ENCODE measurements at regions not wholly inside any gene's neighbourhood (a gene's known extent, or its start where the extent isn't known, plus 50 kb on each side); places are given as distances from the start of the nearest gene placed in this dataset.
"Not testable (repeated sequence)": the region's sequence is repeated elsewhere in the genome, so short reads cannot be mapped to it uniquely, and the experiment has no call there.

DNA sequence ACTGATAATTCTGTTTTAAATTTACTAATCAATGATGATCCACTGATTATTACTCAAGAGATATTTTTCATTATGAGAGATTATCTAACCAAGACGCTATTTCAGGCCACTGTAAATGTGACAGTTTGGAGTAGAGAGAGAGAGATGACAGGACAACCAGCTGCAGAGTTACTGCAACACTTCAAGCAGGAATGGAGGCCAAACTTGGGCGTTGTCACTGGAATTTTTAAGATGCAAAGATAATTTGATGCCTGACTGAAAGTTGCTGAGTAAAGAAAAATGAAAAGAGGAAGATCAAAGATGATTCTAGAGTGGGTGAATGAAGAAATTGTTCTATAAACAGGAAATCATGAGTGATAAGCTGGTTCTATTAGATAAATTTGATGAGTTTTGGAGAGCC, 1302.1 kb upstream of the TMEFF2 start:
- DNase-seq (ENCODE audit: low read depth in 3 of 3): no peak

DNA sequence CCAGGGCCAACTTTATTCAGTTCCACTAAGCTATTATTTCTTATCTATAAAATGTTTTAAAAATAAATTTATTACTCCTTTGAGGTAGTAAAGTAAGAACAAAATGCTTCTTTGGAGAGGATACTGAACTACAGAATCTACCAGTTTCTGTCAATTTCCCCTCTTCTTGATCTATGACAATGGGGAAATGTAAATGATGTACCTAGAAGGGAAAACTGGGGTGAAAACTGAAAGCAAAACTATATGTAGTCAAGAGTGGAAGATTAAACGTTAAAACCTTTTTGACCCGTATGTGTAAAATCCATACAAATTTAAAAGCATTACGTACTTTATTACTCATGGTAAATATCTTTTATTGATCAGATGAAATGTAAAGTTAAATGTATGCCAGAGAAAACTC, 1287.8 kb upstream of the TMEFF2 start:
- no peak for DNase-seq (ENCODE audit: low read depth in 3 of 3)

DNA sequence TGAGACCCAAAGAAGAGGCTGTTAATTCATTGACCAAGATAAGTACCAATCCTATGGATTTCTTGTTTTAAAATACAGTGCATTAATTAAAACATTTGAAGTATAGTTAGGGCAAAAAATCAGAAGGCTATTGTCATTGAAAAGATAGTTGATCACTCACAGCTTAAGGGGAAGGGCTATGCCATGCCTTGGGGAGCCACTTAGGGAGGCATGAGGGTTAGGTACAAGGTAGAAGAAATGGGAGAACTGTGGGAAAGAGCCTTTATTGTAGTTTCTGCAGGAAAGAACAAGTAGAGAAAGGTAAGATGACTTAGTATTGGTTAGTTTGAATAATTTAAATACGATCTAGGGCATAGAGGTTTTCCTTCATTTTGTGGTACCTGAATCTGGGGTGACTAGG, 1285.5 kb upstream of the TMEFF2 start:
- DNase-seq (ENCODE audit: low read depth in 3 of 3): no peak

- DNase-seq (ENCODE audit: low read depth in 3 of 3): no peak
These were observed 1281.6 kb upstream of the TMEFF2 start for GRCh38 chr2:193476171-193476800.

DNA sequence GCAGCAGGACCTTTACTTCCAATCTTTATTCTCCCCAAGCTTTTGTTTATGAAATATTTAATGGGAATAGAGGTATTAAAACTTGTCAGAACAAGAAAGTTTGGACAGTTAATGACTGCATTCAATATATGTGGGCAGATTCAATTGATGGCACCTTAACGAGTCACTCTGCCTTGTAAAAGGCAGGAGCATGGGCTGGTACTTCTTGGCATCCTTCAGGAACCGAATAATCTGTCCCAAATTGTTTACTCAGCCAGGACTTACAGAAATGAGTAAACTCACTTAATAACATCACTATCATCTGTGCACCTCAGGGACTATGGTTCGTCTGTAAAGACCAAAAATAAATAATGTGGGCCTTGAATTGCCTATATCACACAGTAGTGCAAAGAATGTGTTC, 1280.3 kb upstream of the TMEFF2 start:
- DNase-seq (ENCODE audit: low read depth in 3 of 3): no peak

GRCh38 chr2:193469251-193469650, 1274.5 kb upstream of the TMEFF2 start:
- no peak for DNase-seq (ENCODE audit: low read depth in 3 of 3)

DNA sequence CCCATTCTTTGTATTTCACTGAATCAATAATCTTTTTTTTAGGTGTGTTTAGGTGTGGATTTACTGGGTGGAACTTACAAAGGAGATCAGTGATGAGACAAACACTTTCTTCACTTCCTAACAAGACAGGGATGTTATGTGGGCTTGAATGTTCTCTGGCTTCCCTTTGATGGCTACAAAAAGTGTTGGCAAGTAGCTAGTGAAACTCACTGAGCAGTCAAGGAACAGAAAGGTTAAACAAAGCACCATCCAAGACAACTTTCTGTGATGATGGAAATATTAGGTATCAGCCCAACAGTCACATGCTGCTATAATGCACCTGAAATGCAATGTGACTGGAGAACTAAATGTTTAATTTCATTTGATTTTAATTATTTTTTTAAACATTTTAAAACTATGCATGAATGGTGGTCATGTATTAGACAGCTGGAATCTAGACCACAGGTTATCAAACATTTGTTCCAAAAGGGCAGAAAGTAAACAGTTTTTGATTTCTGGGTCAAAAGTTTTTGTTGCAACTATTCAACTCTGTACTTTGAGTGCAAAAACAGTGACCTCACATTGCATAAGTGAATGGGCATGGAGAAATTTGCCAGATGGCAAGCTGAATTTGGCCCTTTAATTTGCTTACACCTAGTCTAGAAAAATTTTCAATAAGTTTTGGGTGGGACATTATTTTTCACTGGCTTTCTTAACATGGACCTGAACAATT, 1272.7 kb upstream of the TMEFF2 start:
- DNase-seq (ENCODE audit: low read depth in 3 of 3): no peak

DNA sequence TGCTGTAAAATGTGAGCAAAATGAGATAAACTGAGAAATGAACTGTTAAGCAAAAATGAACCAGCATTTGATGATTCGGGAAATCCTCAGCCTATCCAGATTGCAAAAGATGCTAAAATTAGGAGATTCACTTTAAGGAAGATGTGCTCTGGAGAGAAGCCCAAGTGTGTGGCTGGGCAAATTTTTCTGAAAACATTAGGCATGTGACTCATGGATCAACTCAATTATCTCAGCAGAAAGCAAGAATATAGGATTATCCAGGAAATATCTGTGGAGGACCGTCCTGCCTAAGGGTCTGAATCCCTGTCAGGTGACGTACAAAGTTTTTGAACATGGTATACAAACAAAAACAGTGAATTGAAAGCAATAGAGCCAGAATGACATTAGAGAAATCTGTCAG, 1268.3 kb upstream of the TMEFF2 start:
- DNase-seq (ENCODE audit: low read depth in 3 of 3): no peak

DNA sequence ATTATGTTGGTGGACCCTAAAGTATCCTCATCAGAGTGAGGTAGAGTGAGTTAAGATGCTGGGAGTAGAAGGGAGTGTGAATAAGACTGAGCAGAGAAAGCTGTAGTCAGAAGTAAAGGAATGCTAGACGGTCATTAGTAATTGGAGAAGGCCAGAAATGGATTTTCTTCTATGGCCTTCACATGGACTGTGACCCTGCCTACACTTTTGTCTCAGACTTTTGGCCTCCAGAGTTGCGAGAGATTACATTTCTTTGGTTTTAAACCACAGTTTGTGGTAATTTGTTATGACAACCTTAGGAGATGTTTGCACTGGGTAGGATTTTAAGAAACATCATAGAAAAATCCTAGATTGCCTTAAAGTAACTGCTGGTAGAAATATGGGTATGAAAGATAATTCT, 1267.7 kb upstream of the TMEFF2 start:
- DNase-seq (ENCODE audit: low read depth in 3 of 3): no peak

DNA sequence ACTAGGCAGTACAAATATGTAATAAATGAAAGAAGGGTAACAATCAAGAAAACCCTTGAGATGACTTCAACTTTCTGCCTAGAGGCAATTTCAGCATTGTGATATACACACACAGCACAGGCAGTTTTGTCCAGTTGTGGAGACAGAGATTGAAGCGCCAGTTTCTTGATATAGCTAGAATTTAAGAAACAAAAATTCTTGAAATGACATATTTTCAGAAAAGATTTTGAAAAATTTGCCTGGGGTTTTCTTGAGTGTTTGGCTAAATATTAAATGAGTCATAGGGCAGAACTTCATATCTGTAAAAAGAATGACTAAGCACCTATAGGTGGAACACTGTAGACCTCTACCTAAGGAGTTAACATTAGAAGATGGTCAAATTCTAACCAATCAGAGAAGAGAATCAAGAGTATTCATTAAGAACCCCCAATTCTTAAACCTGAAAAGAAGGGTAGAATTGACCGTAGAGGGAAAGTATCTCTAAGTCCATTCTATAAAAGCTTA, 1266.8 kb upstream of the TMEFF2 start:
- DNase-seq (ENCODE audit: low read depth in 3 of 3): no peak

GRCh38 chr2:193446967-193447366, 1252.2 kb upstream of the TMEFF2 start:
- no peak for DNase-seq (ENCODE audit: low read depth in 3 of 3)

- DNase-seq (ENCODE audit: low read depth in 3 of 3): no peak
These were observed 1247.6 kb upstream of the TMEFF2 start for GRCh38 chr2:193442293-193442692.

DNA sequence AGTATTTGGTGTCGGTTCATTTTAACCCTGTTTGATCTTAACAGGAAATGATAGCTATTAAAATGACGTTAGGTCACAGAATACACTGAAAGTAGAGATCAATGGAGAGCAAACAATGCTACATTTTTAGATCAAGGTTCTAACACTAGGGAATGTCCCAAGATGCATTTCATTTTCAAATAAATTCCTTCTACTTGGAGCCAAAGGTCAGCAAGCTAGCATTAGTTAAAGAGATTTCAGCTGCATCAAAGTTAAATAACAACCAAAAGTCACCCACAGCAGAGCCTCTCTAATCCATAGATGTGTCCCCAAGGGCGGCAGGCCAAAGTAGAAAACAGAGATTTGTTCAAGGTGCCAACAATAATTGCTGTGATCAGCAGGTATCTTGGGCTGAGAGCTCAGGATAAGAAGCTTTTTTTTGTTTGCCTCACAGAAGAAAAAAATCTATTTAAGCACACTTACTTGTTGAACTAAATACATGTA, 1233.6 kb upstream of the TMEFF2 start:
- no peak for DNase-seq (ENCODE audit: low read depth in 3 of 3)

GRCh38 chr2:193412368-193412767, 1217.6 kb upstream of the TMEFF2 start:
- DNase-seq (ENCODE audit: low read depth in 3 of 3): not testable (repeated sequence)

GRCh38 chr2:193409951-193410350, 1215.2 kb upstream of the TMEFF2 start:
- no peak for DNase-seq (ENCODE audit: low read depth in 3 of 3)

- DNase-seq (ENCODE audit: low read depth in 3 of 3): no peak
These were observed 1187.8 kb upstream of the TMEFF2 start for GRCh38 chr2:193382583-193382982.

DNA sequence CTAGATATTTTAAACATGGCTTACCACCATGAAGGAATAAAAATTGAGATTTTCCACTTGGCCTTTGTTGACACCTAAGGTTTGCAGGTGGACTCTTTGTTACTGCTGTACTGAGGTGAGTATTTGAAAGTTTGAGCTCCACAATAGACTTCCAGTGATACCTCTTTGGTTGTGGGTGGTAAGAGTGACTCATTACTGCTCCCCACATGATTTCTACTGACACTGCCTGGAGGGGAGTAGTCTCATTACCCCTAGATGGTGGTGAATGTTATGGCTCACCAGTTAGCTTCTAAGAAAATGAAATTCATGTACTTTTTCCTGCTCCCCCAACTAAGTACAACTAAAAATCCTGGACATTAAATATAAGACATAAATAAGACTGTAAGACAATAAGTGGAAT, 1183.1 kb upstream of the TMEFF2 start:
- no peak for DNase-seq (ENCODE audit: low read depth in 3 of 3)

DNA sequence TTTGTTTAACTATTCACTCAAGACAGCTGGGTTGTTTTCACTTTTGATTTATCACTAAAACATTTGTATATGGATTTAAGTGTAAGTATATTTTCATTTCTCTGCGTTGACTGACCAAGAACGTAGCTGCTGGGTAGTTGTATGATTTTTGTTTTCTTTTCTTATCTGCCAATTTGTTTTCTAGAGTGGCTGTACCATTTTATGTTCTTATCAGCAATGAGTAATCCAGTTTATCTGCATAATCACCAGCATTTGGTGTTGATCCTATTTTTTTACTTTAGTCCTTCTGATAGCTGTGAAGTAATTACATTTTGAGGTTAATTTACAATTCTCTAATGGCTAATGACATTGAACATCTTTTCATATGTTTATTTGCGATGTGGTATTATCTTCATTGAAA, 1178.4 kb upstream of the TMEFF2 start:
- DNase-seq (ENCODE audit: low read depth in 3 of 3): no peak

DNA sequence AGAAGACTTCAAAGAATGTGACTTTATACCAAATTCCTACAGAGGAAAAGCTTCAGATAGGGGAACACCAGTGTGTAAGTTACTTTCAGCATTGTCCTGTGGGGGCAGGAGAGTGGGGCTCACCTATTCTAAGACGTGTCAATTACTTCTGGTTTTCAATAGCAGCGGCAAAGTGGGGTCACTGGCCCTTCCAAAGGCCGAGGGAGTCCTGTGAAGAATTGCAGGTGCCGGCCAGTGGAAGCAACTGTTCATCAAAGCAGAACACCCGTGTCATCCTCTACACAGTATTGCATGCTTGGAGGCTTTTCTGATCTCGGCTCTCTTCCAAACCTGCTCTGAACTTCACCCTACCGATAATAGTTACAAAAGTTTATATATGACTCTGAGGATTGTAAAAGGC, 1176.5 kb upstream of the TMEFF2 start:
- no peak for DNase-seq (ENCODE audit: low read depth in 3 of 3)

DNA sequence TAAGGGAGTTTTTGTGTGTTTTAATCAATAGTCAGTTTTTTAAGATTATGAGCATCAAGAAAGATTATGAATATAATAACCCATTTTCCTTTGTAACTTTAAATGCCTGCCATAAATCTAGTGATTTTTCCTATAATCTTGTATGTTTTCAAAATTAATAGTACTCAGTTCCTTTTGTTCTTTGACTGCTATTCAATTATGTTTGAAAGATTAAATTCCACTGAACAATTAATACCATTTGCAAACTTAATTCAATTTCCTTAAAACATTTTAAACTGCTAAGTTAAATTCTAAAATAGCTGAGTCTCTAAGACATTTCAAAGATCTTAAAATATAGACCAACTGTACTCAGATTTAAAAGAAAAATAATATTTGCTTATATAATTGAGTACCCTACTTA, 1173.9 kb upstream of the TMEFF2 start:
- no peak for DNase-seq (ENCODE audit: low read depth in 3 of 3)

DNA sequence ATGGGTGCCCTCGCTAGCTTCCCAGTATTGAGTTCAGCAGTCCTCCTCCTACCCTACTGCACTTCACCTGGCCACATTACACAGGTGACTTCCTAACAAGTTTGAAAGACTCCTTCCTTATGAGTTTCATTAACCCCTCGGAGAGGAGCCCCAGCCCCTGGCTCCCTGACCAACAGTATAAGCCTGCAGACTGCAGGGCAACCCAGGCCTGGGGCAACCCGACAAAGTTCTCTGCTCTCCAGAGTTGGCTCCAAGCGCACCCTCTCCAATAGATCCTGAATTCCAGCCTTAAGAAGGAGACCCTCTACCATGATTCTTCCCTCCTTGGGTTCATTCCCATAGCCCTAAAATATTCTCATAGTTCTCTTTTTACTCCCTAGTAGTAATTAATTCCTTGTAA, 1162.8 kb upstream of the TMEFF2 start:
- DNase-seq (ENCODE audit: low read depth in 3 of 3): no peak

- not testable (repeated sequence) for DNase-seq (ENCODE audit: low read depth in 3 of 3)
These were observed 1158.0 kb upstream of the TMEFF2 start for GRCh38 chr2:193352665-193353242.

DNA sequence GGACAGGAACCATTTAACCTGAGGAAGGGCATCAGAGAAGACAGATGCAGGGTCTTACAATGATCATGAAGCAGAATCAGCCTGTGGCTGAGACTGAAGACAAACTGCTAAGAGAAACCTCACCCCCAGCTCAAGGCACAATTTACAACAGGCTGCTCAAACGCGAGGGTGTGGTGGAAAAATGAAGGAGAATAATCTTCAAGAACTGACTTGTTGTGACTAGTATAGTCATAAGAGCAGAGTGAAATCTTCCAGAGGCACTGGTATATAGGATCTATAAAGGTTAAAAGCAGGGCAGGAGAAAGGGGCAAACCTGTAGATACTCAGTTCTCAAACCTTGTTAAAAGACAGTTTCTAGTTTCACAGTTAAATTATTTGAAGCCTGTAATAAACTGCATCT, 1155.8 kb upstream of the TMEFF2 start:
- DNase-seq (ENCODE audit: low read depth in 3 of 3): no peak

Measured in stimulated activated CD4-positive, alpha-beta T cell treated with anti-CD3 and anti-CD28 coated beads, TNF-alpha, amount 100 ng/mL, for 24 hours (primary cell).